Tibial nerve (tissue), 4 donors: ENCODE measurements at regions not wholly inside any gene's neighbourhood (a gene's known extent, or its start where the extent isn't known, plus 50 kb on each side); places are given as distances from the start of the nearest gene placed in this dataset.

Source experiments
- EP300 ChIP-seq, 2 donors: sonication (generic); formaldehyde crosslinking; IDR thresholded peaks; one replicate each; pipeline ENCODE4 v1.6.1; 2017; ENCODE audit warnings: antibody characterized with exemption in 2 of 2, mild to moderate bottlenecking in 1 of 2
- POLR2A ChIP-seq, 2 donors: fragments of 450-650 bp; IDR thresholded peaks; one replicate each; pipeline ENCODE4 v1.6.1; 2017; ENCODE audit warnings: antibody characterized with exemption in 2 of 2, mild to moderate bottlenecking in 2 of 2, moderate library complexity in 2 of 2
- TF ChIP-seq, protein P1 (sequence below), 5 experiments: fragments of 200-600 bp in 3 of 5; fragments of 450-650 bp in 2 of 5; sonication (generic) in 3 of 5; IDR thresholded peaks; one replicate each; pipeline ENCODE4 v1.5.1; 2016 to 2019; ENCODE audit warnings: antibody characterized with exemption in 5 of 5, mild to moderate bottlenecking in 3 of 5, moderate library complexity in 2 of 5

DNA sequence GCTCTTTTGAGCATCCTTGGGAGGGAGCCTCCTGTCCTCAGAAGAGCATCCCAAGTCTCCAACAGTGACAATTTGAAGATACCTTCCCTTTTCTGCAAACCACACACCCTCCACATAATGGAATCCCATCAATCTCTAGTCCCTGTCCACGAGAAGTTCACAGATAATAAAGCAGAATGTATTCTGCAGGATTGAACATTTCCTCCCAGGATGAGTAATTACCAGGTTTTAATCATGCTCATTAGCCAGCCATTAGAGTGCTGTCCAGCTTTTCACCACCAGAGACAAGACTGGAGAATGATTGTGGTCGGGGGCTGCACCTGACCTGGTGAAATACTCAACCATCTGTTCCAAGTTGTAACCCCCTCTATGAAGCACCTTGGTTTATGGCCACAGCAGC lies 958.6 kb downstream of the KCNMA1 start:
- TF ChIP-seq, protein P1, sequence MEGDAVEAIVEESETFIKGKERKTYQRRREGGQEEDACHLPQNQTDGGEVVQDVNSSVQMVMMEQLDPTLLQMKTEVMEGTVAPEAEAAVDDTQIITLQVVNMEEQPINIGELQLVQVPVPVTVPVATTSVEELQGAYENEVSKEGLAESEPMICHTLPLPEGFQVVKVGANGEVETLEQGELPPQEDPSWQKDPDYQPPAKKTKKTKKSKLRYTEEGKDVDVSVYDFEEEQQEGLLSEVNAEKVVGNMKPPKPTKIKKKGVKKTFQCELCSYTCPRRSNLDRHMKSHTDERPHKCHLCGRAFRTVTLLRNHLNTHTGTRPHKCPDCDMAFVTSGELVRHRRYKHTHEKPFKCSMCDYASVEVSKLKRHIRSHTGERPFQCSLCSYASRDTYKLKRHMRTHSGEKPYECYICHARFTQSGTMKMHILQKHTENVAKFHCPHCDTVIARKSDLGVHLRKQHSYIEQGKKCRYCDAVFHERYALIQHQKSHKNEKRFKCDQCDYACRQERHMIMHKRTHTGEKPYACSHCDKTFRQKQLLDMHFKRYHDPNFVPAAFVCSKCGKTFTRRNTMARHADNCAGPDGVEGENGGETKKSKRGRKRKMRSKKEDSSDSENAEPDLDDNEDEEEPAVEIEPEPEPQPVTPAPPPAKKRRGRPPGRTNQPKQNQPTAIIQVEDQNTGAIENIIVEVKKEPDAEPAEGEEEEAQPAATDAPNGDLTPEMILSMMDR (IDR thresholded peaks at IDR 0.05) = no peak
- TF ChIP-seq POLR2A (IDR thresholded peaks at IDR 0.05) (no peak), EP300 (IDR thresholded peaks at IDR 0.05) (no peak)
